CD4-positive, alpha-beta T cell treated with Interleukin-17A for 4 hours (primary cell): ENCODE measurements at regions not wholly inside any gene's neighbourhood (a gene's known extent, or its start where the extent isn't known, plus 50 kb on each side); places are given as distances from the start of the nearest gene placed in this dataset.
"Not testable (repeated sequence)": the region's sequence is repeated elsewhere in the genome, so short reads cannot be mapped to it uniquely, and the experiment has no call there.

Experiments used
- DNase-seq: peaks from one replicate; pipeline ENCODE4 v3.0.0-alpha.2; 2020; ENCODE audit warnings: mixed read lengths

- DNase-seq, result no peak
These were observed 287.0 kb downstream of the SP3 start for GRCh38 chr2:173678186-173678585.

GRCh38 chr2:173680574-173680973 lies 284.6 kb downstream of the SP3 start:
- DNase-seq, result no peak

- DNase-seq, result no peak
These were observed 283.1 kb downstream of the SP3 start for GRCh38 chr2:173681881-173682650.

DNA sequence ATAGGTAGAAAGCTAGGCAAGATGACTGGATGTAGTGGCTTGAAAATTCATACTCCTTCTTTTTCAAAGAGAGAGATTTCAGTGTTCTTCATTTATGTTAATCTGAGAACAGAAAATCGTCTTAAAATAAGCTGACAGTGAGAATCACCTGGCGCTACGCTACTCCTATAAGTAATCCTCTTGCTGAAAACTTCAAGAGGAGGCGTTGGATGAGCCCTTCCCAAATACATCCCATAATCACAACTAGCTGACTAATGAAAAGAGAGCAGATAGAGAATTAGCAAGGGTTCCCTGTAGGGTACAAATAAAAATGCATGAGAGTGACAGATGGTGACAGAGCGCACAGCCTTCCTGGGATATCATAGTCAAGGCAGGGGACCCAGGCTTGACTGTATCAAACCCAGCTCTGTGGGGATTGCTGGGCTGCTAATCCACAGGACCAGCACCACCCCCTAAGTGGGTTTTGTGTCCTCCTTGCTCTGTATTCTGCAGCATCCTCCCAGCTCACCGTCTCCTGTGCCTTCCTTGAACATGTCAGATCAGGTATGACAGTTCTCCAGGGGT lies 280.2 kb downstream of the SP3 start:
- DNase-seq, result no peak

- DNase-seq, result no peak
These were observed 274.8 kb downstream of the SP3 start for GRCh38 chr2:173690349-173690748.

DNA sequence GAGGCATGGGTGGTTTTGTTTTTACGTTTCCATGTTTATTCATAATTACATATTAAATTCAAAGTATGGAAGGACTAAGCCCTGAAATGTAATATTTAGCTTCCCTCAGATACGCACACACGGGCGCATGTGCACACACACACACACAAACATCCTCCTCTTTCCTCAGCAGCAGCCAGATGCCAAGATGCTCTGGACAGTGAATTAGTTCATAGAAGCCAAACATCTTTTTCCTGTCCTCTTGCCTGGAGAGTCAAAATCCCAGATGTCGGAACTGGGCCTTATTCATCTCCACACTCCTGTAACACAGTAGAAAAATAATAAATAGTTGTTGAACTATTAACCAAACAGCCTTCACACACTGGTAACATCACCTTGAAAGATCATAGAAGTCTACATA lies 273.1 kb downstream of the SP3 start:
- no peak for DNase-seq

- DNase-seq, result no peak
These were observed 272.1 kb downstream of the SP3 start for GRCh38 chr2:173693044-173693589.

- no peak for DNase-seq
These were observed 268.9 kb downstream of the SP3 start for GRCh38 chr2:173696274-173696673.

- DNase-seq, result no peak
These were observed 267.2 kb downstream of the SP3 start for GRCh38 chr2:173697929-173698328.

GRCh38 chr2:173705656-173706055 lies 259.5 kb downstream of the SP3 start:
- no peak for DNase-seq

DNA sequence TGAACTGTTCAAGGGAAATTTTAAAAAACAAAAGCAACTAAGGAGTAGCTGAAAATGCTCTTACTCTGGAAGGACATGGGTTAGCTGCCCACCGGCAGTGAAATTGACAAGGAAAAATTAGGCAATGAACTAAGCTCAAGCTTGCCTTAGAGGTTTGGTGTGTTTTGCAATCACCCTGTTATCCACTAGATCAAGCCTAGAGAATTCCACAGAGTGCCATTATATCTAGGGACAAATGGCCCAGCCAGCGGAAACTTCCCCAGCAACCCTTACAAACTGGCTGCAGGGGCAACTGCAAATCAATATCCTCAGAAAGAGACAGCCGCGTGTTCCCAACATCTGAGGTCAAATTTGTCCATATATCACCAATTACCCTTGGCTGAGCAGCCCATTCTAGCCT lies 258.2 kb downstream of the SP3 start:
- no peak for DNase-seq

DNA sequence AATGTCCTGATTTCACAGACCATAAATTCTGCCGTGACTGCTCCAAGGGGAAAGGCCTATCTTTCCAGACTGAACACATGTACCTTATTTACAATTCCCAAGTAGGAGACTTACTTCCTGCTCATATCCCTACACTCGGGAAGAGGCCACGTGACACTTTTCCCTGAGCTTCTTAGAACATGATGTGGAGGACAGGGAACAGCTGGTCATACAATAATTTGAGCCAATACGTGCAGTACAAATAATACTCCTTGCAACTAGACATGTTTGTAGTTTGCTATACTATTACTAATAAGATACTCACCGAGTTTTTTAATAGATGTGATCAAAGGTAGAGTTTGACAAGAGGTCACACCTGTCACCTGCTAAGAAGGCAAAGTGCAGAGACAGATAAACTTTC lies 256.4 kb downstream of the SP3 start:
- no peak for DNase-seq

DNA sequence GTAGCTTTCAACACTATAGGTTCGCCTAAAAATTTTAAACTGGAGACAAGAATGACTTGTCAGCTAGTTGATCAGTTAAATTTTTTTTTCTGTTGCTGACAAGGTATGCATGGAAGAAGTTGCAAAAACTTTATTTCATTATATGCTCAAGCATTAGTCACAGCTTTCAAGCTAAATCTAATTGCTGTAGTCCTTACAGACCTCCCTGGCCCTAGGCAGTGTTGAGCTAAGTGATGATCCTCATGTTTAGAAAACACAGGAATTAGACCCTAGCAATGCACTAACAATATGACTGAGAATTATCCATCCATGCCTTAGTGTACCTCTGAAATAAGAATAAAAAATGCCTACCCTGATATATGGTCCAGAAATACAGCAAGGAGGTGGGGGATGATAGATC lies 253.4 kb downstream of the SP3 start:
- no peak for DNase-seq

DNA sequence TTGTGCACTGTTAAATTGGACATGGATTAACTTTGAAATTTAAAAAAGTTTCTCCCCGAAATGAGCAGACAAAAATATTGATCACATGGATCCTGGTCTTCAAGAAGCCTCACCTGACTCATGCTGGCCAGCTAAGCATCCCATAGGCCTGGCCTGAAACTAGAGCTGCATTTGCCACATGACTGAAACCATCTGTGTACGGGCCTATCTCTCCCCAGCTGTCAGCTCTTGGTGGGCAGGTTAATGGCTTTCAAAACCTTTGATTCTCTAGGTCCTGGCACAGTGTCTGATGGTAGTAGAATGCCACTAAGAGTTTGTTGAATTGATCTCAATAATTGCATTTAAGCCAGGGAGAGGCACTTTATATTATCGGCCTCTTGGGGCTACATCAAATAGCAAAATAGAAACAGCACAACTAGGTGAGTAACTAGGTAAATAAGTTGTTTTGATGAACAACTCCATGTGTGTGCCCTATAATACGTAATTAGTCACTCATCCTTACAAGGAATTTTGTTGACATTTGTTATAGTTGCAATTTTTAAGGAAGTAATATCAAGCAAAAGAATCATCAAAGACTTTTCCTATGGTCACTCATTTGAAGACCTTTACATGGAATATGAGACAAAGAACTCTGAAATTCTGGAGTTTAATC lies 251.1 kb downstream of the SP3 start:
- DNase-seq, result no peak

- no peak for DNase-seq
These were observed 249.7 kb downstream of the SP3 start for GRCh38 chr2:173715441-173715840.

DNA sequence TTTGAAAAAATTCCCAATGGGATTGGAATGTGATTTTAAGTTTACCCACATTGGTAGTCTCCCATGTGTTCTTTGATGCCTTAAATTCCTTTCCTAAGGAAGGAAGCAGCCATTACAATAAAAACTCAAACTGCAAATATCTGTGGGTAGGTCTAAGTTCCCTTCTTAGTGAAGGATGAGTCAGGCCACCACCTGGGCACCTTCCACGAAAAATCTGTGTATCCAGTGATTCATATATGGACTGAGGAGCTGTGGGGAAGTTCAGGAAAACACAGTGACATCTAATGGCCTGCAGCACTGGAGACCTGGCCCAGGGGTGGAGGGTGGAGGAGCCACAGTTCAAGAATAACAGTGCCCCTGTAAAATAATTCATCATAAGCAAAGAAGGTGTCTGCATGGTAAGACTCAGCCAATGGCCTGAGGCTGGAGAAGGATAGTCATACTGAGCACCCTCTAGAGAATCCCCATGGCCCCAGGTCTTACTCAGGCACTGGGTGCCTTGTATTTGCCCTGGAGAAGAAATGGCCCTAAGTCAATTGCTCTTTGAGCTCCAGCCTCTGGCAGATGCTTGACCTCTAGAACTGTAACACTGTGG lies 248.6 kb downstream of the SP3 start:
- no peak for DNase-seq

DNA sequence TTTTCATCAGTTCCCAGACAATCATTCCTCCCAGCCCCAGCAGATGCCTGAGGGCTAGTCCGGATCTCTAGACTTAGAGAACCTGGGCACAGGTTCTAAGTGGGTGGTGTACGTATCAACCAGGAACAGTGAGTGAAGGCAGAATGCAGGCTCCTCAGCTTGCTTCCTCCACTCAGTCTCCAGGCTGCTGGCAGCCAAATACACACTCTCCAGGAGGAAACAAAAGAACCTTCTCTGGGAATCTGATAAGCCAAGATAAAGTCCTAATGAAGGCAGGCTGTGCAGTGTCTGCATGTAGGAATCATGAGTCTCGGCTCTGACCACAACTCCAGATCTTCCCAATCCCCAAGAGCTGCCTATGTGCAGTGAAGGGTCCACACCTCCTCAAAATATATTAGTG lies 245.7 kb downstream of the SP3 start:
- DNase-seq, result no peak

DNA sequence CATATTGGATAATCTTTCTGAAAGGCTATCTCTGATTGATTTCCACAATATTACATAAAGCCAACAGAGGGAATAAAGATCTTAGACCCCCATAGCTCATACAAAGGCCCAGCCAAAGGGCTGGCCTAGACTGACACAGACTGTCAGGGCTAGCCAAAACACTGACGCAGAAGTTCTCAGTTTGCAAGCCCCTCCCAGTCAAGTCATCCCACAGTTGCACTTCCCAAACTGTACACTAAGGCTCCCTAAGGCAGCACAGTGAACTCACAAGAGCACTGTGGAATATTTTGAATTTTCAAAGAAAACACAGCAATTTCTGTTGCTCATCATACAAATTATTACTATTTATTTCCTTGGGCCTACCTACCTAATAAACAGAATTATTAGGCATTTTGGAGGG lies 244.9 kb downstream of the SP3 start:
- no peak for DNase-seq

DNA sequence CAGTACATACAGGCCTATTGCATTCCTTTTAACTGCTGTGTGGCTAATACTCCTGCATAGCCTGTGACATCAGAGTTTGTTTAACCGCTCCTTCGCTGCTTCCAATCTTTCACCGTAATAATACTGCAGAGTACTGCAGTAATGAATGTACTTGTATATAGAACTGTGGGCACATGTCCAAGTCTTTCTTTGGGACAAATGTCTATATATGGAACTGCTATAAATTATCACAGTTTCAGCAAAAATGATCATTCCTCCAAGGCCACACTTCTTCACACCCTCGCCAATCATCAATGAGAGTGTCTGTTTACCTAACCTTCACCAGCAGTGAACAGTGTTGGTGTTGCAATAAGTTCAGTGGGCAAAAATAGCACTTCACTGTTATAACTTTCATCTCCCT lies 230.4 kb downstream of the SP3 start:
- DNase-seq, result no peak

GRCh38 chr2:173737954-173738575 lies 227.1 kb downstream of the SP3 start:
- not testable (repeated sequence) for DNase-seq

DNA sequence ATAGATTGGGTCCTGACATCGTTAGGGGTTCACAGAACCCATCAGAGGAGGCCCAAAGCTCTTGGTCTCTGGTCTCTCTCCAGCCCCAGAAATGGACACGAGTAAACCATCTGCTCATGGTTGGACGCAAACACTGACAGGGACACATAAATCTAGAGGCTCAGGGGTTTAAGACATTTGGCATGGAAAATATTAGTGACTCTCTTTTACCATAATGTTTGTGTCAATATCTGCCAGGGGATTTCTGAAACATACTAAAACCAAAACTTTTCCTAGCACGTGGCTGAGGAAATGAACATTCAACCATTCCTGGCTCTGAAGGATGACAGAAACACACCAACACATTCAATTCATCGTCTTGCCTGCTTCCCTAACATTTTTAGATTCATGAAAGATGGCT lies 226.2 kb downstream of the SP3 start:
- DNase-seq, result no peak

DNA sequence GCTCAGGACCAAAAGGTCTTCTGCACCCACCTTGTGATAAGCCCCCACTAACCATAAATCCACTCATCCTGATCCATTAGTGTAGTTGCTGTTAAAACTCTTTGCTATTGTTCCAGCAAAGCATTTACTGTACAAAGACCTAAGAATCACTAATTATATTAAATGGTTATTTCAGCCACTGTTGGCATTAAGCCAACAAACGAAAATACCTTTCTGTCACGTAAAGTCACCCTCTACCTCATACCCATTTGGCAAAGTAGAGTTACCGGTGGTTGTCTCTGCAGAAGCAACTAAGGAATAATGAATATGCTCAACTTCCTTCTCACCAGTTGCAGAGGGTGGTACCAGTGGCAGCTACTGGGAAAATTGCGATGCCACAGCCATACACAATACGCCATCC lies 224.5 kb downstream of the SP3 start:
- no peak for DNase-seq

GRCh38 chr2:173741759-173742158 lies 223.4 kb downstream of the SP3 start:
- no peak for DNase-seq
